ENCODE measurements at regions not wholly inside any gene's neighbourhood (a gene's known extent, or its start where the extent isn't known, plus 50 kb on each side); places are given as distances from the start of the nearest gene placed in this dataset.
A peak's percentile ranks its signal among the peaks of the same experiment; 100 is the strongest.

DNA sequence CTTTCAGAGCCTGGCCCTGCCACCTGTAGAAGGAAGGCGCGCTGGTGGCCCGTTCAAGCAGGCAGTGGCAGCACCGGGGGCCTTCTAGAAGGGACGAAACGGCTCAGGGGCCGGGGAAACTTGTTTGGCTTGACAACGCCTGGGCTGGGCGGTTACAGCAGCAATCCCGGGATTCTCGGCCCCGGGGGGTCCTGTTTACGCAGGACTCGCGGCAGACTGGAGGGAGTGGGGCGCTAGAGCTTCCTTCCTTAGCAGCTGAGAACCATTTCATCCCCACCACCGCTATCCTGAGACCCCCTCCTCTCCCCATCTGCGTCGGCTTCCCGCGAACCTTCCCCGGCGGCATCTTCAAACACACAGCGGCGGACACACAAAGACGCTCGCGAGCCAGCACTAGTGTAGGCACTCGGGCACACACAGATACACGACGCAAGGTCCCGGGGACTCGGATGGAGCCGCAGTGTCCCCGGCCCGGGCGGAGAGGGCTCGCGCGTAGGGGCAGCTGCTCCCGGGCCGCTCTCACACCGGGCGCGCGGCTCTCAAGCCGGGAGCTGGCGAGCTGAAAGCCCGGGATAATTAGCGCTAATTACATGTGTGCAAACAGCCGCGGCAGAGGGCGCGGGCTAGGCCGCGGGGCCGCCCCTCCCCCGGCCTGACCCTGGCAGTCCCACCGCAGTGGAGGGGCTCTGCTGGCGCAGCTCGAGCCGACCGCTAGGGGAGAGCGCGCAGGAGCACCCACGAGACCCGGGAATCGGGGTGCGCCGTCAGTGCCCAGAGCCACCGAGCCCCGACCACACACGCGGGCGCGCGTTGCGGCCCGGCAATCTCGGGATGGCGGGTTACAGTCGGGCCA, 271.4 kb downstream of the FOXD2 start:
- FAIRE-seq = no peak
- no peak for DNase-seq (ENCODE audit: extremely low spot score, insufficient read length, low read depth)

- FAIRE-seq = no peak
- DNase-seq (ENCODE audit: extremely low spot score, insufficient read length, low read depth) = no peak
Observed at GRCh38 chr1:47709872-47710231, 272.0 kb downstream of the FOXD2 start.

DNA sequence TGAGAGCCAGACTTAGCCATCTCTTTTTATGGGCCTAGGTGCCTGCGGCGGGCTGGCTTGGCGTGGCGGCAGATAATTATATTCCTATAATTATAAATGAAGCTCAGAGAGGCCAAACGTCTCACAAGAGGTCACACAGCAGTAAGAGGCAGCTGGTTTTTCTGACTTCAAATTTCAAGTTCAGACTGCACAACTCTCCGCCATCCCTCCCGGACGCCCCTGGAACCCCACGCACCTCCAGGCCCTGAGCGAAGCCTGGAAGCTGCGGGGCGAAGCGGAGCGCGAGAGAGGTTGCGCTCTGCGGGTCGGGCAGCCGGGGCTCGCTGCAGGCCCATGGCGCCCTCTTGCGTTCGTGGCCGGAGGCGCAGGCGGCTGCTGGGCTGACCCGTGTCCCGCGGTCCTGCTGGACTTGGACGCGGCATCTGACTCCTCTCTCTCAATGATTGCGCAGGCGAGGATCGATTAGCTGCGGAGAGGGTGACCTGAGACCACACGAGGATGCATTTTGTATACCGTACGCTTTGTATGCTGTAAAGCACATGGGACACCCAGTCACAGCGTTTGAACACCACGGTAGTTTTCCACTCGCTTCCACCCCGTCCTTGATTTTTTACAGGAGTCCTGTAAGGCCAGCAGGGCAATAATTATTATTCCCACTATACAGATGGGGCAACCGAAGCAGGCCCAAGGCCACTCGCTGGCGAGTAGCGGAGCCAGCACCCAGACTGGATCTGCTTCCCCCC, 272.7 kb downstream of the FOXD2 start:
- peak; percentile 77 for DNase-seq (ENCODE audit: extremely low spot score, insufficient read length, low read depth)
- peak; percentile 71 for FAIRE-seq
